Amniotic stem cell (primary cell): ENCODE measurements at regions not wholly inside any gene's neighbourhood (a gene's known extent, or its start where the extent isn't known, plus 50 kb on each side); places are given as distances from the start of the nearest gene placed in this dataset.

Experiments
- DNase-seq: peaks from one replicate; lab custom pipeline; 2025; lab: John Stamatoyannopoulos, UW

GRCh38 chr16:64238571-64238970, 883.3 kb downstream of the CDH11 start:
- peak; percentile 36 for DNase-seq

DNA sequence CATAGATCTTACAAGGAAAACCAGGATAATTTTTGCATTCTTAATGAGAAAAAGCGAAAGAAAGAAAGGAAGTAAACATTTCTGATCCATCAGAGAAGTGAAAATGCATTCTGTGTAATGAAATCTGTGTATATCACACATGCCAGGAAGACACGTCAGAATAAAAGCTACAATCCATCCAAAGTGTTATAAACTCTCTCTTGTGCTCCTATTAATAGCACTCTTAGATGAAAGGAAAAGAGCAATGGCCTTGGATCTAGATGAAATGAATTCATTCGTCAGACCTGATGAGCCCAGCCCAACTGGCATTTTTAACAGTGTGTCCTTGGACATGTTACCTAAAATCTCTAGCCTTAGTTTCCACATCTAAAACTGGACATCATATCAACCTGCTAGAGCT, 885.5 kb downstream of the CDH11 start:
- DNase-seq = no peak

DNA sequence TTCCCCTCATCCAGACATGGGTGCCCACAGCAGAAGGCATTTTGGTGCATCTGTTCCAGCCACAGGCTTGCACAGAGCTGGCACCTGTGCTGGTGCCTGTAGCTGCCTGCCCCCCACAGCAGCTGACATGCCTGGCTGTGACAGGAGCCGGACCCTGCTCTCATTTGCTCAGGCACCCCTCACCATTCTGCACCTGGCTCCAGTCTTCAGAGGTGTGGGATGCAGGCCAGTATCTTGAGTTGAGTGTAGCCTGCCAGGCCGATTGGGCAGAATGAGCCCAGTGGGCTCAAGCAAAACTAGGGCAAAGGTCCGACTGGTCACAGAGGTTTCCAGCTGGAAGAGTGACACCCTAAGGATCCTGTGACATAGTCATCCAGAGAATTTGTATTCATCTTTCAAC, 887.7 kb downstream of the CDH11 start:
- DNase-seq = no peak

GRCh38 chr16:64225696-64226095, 896.2 kb downstream of the CDH11 start:
- no peak for DNase-seq

GRCh38 chr16:64225036-64225435, 896.8 kb downstream of the CDH11 start:
- DNase-seq = no peak

DNA sequence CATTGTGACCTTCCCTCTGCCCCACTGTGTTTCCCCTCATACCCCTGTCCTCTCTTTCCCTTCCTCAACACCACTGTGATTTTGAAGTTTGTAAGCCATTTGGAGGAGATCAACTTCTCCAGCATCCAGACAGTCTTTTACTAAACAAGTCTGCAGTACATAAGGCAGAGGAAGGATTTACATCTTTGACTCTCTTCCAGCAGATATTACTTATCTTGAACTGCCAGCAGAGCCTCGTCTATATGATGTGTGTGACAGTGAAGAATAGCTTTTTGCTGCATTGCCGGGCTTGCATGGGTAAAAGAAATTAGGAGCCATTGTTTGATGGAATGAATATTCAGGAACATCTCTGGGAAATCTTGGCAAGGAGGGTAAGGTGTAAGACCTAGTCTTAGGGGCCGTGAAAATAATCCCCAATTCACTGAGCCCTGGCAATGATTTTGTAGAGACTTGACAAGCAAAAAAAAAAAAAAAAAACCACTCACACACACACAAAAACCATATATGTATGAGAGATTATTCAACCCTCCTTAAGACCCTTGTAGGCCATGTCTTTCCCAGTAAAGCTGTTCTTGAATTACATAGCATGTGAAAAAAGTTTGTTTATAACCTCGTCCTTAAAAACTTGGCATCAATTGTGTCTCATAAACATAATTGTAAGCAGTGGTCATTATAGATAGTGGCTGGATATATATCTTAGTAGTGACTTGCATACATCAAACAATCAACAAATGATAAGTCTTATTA, 903.9 kb downstream of the CDH11 start:
- DNase-seq = no peak

DNA sequence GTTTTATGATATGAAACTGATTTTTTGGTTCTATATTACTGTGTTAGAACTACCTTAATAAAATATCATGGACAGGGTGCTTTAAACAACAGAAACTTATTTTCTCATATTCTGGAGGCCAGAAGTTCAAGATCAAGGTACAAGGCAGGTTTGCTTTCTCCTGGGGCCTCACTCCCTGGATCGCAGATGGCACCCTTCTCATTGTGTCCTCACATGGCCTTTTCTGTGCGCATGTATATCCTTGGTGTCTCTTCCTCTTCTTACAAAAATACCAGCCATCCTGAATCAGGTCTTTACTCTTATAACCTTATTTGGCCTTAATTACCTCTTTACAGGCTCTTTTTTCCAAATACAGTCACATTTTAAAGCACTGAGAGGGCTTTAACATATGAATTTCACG, 906.1 kb downstream of the CDH11 start:
- no peak for DNase-seq

GRCh38 chr16:64211331-64211730, 910.5 kb downstream of the CDH11 start:
- DNase-seq = no peak

DNA sequence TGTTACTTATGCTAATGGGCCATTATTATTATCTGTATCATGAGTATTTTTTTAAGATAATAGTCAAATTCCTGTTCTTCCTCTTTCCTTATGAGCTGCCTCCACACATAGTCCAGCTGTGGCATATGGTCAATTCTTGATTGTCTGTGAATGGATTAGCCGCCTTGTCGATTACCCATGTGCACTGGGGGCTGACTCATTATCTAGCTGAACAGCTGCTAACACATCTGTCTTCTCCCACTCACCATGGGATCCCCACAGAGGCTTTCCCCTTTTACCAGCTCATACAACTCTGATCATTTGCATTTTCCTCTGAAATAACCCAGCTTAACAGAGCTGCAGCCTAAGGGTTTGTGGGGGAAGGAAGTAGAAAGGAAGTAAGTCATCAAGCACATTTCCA, 915.0 kb downstream of the CDH11 start:
- DNase-seq = no peak

- DNase-seq = no peak
These were observed 918.7 kb downstream of the CDH11 start for GRCh38 chr16:64203126-64203525.

DNA sequence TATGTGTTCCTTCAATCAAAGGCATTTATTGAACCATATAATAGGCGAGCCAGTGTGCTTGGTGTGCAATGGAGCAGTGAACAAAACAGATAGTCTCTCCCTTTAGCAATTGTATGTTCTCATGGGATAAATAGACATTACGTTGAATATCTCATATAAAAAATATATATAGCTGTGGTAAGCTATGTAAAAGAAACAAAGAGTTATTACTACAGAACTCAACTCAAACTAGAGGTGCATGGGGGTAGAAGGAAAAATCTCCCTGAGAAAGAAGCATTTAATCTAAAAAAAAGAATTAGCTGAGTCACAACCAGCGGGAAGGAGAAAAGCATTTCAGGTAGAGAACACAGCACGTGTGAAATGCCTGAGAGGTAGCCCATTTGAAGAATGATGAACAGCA, 919.3 kb downstream of the CDH11 start:
- DNase-seq = no peak

DNA sequence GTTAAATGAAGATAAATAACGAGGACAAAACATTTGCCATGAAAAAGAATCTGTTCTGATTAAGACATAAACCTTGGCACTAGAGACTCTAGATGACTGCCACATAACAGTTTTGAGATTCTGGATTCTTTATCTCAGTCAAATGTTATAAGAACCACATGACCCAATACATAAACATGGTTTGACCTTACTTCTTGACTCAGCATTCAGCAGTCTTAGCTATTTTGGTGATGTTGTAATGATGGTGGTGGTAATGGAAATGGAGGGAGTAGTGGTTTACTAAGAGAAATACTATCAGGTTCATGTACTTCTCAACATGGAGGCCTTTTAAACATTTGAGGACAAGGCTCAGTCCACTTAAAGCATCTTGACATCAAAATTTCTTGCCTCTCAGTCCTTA, 925.4 kb downstream of the CDH11 start:
- DNase-seq = no peak

- DNase-seq = no peak
These were observed 935.9 kb downstream of the CDH11 start for GRCh38 chr16:64185954-64186353.

- no peak for DNase-seq
These were observed 937.7 kb downstream of the CDH11 start for GRCh38 chr16:64184156-64184555.

- no peak for DNase-seq
These were observed 938.9 kb downstream of the CDH11 start for GRCh38 chr16:64182985-64183384.

GRCh38 chr16:64181271-64181925, 940.5 kb downstream of the CDH11 start:
- DNase-seq = no peak

DNA sequence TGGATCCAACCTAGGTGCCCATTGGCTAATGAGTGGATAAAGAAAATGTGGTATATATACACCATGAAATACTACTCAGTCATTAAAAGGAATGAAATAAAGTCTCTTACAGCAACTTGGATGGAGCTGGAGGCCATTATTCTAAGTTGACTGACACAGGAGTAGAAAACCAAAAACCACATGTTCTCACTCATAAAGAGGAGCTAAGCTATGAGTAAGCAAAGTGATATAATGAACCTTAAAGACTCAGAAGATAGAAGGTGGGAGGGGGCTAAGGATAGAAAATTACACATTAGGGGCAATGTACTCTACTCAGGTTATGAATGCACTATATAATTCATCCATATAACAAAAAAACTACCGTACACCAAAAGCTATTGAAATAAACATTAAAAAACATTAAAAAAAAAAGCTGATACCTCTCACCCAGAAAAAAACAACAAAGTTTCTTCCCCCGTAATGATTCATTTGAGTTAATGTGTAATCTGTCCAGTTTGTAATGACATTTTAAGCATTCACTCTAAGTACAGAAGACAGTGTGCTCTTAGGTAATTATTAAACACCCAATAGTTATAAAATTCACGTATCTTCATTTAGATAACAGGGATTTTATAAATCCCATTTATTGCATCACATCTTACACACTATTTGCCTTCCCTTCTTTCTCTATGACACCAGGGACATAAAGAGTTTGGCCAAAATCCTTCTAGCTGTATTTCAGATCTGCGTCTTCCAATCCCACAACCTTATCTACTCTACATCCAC, 941.5 kb downstream of the CDH11 start:
- DNase-seq = no peak

- no peak for DNase-seq
These were observed 947.5 kb downstream of the CDH11 start for GRCh38 chr16:64174327-64174726.

DNA sequence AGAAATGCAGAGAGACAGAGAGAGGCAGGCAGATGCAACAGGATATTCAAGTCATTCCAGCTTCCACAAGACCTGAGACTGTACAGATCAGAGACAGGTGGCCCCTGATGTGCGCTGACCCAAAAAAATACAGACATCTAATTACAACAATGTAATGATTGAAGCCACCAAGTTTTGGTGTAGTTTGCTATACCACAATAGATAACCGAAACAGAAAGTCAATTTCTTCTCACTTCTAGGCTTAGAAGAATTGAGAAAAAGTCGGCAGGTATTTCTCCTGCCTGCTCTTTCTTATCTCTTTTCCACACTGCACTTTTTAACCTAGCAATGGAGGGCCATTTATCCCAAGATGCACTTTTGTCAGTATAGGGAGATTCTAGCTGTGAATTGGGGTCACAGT, 949.2 kb downstream of the CDH11 start:
- DNase-seq = no peak

- no peak for DNase-seq
These were observed 949.6 kb downstream of the CDH11 start for GRCh38 chr16:64172226-64172625.

DNA sequence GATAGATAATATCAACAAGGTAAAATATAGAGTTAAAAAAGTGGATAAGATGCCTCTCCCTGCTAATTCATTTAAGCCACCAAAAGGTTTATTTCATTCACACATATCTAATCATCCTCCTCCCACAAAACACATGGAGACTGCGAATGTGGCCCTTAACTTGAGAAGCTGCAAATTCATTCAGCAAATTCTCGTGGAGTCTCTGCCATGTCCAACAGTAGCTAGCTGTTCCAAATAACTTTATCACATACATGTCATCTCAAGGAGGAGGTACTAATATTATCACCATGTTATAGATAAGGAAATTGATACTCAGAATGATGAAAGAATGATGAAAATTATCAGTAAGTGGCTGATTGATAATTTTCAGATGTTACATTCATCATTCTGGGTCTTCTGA, 950.2 kb downstream of the CDH11 start:
- DNase-seq = no peak

- DNase-seq = no peak
These were observed 953.5 kb downstream of the CDH11 start for GRCh38 chr16:64168371-64168770.

- DNase-seq = no peak
These were observed 953.9 kb downstream of the CDH11 start for GRCh38 chr16:64167936-64168335.
